Nucleus accumbens (tissue), 56 donors: ENCODE measurements at regions not wholly inside any gene's neighbourhood (a gene's known extent, or its start where the extent isn't known, plus 50 kb on each side); places are given as distances from the start of the nearest gene placed in this dataset.
"Not testable (repeated sequence)": the region's sequence is repeated elsewhere in the genome, so short reads cannot be mapped to it uniquely, and the experiment has no call there.

Experiments used
- DNase-seq, 56 donors: peaks; one replicate each; lab custom pipeline; 2025; lab: John Stamatoyannopoulos, UW

DNA sequence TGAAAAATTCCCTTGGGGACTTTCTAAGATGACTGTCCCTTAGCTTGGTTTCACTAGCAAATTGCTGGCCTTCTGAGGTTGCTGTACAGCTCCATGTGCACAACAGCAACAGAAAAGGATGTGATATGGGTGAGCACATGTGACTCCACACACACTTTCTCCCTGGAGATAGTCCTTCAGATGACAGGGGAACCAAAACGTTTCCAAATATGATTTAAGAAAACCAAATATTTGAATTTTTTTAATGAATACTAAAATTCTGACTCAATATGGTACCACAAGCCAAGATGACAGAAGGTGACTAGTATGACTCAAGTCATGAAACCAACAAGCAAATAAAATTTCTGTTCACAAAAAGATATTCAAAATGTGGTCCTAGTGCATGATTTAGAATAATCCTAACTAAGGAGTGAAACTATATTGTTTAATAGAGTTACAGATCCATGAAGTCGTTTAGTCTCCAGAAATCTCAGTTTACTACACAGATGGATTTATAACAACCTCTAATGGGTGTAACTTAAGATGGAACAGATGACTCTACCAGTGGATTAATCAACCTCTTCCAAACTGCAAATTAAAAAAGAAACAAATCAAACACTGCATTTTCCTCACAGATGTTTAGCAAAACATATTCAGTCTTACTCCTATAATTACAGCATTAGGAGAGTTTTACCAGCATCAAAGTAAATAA lies 144.8 kb upstream of the PIK3R1 start:
- no peak for DNase-seq

DNA sequence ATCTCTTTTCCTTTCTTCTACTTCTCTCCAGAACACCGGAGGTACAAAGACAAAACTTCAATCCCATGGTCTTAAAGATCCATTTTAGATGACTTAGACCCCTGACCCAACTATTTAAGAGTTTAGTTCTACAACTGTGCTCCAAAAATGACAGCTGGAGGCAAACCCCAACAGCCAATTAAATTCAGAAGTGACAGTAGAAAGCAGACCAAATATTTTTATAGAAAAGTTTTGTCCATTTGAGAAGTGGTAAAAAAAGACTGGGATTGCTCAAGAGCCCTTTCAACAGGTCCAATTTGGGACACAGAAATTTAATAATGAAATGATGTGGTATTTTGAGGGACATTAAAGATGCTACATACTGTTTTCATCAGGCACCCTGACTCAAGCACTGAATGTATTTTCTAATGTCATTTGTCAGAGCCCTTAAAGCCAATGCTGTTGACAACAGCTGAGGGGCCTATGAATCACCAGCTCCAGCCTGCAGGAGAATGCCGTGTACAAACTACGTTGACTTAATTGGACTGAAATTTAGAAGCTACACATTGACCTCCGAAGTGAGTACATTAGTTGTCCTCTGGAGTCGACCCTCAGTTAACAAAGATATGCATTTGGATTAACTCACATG lies 147.5 kb upstream of the PIK3R1 start:
- no peak for DNase-seq

DNA sequence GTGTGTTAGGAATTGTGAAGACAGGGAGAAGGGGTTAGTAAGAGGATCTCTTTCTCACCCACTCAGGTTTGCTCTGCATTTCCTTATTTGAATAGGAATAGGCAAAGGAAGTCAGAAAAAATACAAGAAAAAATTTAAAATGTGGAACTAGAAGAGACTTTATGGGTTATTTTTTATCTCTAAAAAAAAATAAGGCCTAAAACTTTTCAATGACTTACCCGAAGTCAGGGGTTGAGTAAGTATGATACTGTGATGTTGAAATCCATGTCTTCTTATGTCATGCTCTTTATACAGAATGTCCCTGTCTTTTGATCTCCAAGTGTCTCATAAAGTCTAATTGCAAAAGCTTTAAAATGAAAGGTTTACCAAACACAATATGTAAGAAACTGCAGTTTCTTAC lies 148.3 kb upstream of the PIK3R1 start:
- DNase-seq = no peak

DNA sequence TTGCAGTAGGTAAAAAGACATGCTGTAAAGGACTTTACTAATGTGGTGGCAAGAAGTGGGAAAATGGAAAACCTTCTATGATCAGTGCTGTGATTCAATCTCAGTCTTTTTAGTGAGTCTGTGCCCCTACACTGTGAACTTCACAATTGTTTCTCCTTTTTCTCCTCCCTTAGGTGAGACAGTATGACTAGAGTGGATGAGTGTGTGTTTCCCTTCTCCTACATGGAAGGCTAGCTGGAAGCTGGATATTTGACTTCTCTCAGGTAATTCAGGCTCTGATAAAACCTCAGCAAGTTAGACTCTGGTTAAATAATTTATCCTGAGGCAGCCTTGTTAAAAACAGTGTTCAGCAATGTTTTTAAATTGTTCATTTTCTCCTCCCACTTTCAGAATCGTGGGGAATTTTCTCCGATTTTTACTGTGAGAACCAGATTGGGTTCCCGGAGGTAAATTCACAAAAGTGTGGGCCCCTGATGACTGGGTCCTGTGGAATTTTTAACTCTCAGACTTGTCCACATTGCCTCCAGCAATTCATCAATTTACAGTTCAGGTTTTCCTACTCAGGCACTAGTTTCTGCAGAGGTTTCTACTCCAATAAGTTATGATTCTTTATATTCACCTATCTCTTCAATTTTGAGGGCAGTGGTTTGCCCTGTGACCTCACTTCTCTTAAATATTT lies 149.1 kb upstream of the PIK3R1 start:
- DNase-seq = no peak

DNA sequence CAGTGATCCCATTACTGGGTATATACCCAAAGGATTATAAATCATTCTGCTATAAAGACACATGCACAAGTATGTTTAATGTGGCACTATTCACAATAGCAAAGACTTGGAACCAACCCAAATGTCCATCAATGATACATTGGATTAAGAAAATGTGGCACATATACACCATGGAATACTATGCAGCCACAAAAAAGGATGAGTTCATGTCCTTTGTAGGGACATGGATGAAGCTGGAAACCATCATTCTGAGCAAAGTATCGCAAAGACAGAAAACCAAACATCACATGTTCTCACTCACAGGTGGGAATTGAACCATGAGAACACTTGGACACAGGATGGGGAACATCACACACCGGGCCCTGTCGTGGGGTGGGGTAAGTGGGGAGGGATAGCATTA lies 150.2 kb upstream of the PIK3R1 start:
- DNase-seq = not testable (repeated sequence)

DNA sequence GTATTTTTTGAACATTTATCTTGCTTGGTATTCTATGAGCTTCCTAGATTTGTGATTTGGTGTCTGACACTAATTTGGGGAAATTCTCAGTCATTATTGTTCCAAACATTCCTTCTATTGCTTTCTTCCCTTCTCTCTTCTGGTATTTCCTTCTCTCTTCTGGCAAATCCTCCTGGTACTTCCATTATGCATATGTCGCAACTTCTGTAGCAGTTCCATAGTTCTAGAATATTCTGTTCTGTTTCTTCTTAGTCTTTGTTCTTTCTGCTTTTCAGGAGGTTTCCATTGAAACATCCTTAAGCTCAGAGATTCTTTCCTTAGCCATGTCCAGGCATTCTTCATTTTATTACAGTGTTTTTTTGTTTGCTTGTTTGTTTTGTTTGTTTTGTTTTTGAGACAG lies 155.2 kb upstream of the PIK3R1 start:
- no peak for DNase-seq

DNA sequence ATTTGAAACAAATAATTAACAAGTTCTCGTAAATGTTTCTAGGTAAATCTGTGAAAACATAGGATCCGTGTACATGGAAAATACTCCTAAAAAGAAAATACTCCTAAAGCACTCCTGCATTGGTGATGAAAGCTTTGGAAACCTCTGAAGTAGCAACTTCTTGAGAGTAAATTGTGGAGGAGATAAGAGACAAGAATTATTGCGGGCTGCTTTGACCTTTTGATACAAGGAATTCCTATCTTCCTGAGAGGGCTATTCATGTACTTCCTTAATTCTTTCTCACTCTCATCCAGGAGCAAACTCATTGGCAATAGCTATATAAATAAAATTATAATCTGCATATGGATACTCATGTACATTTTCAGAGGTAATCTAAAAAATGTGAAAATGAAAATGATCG lies 158.4 kb upstream of the PIK3R1 start:
- no peak for DNase-seq

DNA sequence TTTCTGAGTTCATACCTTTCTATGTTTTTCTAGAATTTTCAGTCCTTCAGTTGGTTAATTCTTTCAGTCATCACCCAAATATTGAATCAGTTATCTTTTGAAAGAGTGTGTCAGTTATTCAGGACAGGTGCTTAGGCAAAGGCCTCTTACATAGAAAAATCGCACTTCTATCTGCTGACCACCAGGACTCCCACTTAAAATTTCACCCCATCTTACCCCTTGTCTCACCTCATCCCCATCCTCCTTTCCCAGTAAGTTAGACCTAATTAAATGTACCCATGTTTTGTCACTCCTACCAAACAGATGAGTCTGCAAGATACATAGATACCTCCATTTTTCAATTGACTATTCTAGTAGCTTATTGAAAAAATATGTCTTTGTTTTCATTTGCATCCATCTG lies 159.9 kb upstream of the PIK3R1 start:
- DNase-seq = no peak

DNA sequence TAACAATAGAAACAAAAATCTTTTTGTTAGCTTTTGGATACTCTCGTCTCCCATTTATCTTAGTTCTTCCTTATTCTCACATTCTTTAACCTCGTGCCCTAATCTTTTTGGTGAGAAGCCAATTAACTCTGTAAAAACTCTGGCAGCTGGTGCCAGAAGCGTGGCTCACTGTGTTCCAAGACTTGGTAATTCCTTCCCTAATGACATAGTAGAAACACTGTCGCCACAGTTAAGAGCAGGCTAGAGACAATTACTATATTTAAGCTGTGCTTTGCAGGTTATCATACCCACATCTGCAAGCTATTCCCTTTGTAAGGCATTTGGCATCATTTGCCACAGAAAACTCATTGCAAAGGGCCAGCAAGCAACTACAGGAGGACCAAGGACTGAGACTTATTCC lies 160.9 kb upstream of the PIK3R1 start:
- no peak for DNase-seq

DNA sequence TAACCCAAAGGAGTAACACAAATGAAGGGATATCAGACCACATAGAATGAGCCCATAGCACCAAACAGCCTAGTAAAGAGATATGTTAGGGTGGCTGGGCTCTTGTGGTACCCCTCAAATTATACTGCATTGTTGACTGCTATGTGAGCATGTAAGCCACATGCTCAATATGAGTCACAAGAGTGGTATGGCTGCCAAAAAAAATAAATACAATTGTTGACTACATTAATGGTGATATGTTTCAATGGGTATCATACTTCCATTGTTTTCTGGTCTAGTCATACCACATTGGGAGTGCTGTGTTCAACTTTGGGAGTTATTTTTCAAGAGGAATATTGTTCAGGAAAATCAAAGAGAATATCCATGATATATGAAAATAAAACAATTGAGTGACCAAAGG lies 162.4 kb upstream of the PIK3R1 start:
- DNase-seq = no peak

DNA sequence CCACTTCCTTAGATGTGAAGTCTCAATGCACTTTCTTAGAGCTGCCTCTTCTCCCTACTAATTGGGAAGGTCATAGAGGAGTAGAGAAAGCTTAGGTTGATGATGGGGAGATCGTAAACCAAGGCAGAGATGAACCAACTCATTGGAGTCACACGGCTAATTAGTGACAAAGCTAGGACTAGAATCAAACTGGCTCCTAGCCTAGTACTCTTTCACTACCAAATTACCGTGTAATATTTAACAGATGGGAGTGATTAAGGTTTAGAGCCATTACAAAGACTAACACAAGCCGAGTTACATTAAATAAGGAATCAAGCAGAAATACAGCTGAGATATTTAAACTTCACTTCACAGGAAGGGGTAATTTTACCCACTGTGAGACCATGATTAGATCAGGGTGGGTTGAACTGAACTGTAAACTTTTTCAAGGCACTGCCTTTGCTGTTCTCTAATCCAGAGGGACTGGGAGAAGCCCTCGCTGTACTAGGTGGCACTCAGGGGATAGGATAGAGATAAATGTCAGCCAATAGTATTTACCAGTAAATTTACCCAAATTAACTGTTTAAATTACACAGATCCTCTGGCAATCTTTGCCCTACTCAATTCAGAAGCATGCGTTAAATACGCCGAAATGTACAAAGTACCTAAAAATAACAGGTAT lies 166.4 kb upstream of the PIK3R1 start:
- DNase-seq = no peak

DNA sequence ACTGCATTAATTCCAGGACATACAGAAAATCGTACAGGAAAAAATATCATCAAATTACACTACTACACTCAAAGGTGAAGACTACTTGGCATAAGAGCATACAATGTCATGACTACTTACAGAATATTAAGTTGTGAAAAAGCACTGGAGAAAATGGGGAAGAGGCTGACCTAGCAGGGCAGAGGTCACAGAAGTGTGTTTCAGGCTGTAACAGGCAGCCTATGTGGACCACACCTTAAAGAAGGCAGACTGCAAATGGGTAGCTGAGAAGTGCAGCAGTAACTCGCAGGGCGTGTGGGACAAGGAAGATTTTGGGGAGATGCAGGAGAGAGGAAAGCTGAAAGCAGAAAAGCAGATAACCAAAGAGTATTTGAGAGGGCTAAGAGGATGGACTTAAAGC lies 167.0 kb upstream of the PIK3R1 start:
- DNase-seq = no peak

DNA sequence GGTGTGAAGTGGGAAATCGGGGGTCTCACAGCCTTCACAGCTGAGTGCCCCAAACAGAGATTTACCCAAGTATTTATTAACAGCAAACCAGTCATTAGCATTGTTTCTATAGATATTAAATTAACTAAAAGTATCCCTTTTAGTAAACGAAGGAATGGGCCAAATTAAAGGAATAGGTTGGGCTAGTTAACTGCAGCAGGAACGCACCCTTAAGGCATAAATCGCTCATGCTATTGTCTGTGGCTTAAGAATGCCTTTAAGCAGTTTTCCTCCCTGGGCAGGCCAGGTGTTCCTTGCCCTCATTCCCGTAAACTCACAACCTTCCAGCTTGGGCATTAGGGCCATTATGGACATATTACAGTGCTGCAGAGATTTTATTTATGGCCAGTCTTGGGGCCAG lies 167.5 kb upstream of the PIK3R1 start:
- not testable (repeated sequence) for DNase-seq

DNA sequence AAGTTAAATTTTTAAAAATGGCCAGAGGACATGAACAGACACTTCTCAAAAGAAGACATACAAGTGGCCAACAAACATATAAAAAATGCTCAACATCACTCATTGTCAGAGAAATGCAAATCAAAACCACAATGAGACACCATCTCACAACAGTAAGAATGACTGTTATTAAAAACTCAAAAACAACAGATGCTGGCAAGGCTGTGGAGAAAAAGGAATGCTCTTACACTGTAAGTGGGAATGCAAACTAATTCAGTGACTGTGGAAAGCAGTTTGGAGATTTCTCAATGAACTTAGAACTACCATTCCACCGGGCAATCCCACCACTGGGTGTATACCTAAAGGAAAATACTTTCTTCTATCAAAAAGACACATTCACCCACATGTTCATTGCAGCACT lies 168.5 kb upstream of the PIK3R1 start:
- DNase-seq = no peak

DNA sequence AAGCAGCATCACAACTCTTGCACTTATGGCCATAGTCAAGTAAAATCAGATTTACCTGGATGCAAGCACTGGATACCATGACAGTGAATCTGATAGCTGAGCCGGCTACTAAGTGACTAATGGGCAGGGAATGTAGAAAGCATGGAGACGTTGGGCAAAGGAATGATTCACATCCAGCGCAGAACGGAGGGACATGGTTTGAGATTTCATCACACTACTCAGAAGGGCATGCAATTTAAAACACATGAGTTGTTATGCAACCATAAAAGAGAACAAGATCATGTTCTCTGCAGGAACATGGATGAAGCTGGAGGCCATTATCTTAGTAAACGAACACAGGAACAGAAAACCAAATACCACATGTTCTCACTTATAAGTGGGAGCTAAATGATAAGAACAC lies 169.1 kb upstream of the PIK3R1 start:
- DNase-seq = no peak

DNA sequence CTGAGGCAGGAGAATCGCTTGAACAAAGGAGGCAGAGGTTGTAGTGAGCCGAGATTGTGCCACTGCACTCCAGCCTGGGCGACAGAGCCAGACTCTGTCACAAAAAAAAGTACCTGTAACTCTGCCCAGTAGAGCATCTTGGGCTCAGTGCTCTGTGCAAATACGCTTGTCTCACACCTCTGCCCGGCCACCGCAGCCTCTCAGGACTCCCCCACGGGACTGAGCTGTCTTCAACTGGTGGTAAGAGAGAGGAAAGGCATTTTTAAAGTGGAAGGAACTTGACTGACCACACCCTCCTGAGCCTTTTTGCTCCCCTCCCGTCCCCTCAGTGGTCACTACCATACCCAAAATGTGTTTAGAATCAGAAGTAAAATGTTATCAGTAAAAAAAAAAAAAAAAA lies 174.3 kb upstream of the PIK3R1 start:
- peak in 2 of 56 donors; percentile 4 to 5 for DNase-seq

DNA sequence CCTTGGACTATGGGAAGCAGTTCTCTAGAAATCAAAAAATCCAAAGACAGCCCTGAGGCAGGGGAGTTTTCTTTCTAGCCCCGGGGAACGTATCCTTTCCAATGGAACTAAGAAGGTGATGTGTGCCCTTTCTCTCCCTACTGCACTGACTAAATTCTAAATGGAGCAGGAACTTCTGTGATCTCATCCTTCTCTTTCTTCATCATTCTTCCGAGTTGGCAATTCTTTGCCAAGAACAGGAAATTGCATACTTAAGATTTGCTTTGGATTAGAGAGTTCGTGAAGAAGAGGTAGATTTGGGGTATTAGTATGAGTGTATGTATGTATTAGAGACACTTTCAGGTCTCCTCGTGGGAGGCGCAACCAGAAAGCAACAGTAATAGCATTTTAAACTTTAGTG lies 178.0 kb upstream of the PIK3R1 start:
- no peak for DNase-seq

DNA sequence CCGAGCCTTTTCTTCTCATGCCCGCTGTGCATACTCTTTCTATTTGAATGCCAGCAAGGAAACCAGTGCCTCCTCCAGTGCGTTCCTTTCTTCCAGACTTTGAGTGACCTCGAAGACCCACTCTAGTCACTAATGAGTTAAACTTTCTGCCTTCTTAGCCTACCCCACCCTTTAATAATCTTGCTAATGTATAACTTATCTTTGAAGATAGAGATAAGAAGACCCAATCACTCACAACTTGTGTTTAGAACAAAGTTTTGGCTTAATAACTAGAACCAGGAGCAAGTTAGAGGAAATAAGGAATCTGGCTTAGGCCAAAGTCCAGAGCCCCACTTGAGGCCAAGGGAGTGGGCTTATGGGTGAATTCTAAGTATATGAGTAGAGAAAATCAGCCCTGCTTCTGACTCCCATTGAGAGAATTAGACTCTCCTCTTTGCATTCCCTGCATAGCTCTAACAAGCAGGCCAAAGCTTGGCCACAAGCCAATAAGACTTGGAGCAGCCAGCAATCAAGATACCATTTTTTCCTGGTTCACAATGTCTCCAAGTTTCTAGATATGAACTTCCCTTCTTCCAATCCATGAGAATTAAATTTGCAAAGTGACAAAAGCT lies 181.5 kb upstream of the PIK3R1 start:
- peak in 2 of 56 donors; percentile 5 to 14 for DNase-seq

DNA sequence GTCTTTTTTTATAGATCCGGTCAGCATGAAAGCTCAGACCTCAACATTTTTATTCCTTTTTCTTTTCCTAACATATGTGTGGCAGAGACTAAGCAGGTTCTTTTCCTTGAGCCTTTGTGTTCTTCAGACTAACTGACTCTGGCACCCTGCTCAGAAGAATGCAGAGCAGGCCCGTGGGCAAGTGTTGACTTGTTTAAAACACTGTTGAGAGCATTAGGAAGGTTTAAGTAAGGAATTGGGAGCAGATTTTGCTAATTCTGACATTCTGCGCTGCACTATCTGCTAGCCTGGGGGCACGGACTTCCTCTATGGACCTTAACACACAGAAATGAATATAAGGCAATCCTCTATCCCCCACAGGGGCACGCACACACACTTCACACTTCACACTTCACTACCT lies 182.5 kb upstream of the PIK3R1 start:
- DNase-seq = no peak

DNA sequence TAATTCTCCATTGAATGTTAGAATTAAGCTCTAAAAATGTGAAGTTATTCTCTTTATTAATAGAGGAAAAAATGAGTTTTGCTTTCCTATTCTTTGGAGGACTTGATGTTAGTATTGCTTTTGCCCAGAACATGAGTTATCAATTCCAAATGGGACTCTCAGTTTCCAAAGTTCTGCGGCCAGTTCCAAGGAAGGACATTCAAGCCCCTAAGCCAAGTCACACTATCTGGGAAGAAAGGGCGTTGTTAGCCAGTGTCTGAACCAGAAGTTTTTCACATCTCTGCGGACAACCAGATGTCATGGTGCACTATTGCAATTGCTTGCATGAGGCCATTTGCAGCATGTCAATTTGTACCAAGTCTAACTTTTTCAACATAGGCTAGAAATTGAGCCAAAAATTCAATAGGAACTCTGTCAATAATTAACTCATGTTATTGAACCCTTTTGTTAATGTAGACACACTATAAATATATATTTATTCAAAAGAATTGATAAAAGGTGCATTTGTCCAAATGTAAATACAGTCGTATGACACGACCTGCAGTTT lies 183.3 kb upstream of the PIK3R1 start:
- no peak for DNase-seq
